ENCODE measurements at regions not wholly inside any gene's neighbourhood (a gene's known extent, or its start where the extent isn't known, plus 50 kb on each side); places are given as distances from the start of the nearest gene placed in this dataset.

DNA sequence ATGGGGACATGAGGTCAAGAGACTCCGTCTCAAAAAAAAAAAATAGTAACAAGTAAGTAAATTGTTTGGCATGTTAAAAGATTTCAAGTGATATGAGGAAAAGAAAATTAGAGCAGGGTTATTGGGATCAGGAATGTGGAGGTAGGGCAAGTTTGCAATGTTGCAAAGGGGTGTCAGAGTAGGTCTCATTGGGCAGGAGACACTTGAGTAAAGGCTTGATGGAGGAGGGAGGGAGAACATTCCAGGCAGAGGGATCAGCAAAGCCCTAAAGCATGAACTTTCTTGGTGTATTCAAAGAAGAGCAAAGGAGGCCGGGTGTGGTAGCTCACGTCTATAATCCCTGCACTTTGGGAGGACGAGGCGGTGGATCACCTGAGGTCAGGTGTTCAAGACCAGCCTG is 87.1 kb upstream of the HAND1 start:
- TF ChIP-seq, protein P1, sequence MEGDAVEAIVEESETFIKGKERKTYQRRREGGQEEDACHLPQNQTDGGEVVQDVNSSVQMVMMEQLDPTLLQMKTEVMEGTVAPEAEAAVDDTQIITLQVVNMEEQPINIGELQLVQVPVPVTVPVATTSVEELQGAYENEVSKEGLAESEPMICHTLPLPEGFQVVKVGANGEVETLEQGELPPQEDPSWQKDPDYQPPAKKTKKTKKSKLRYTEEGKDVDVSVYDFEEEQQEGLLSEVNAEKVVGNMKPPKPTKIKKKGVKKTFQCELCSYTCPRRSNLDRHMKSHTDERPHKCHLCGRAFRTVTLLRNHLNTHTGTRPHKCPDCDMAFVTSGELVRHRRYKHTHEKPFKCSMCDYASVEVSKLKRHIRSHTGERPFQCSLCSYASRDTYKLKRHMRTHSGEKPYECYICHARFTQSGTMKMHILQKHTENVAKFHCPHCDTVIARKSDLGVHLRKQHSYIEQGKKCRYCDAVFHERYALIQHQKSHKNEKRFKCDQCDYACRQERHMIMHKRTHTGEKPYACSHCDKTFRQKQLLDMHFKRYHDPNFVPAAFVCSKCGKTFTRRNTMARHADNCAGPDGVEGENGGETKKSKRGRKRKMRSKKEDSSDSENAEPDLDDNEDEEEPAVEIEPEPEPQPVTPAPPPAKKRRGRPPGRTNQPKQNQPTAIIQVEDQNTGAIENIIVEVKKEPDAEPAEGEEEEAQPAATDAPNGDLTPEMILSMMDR (IDR thresholded peaks at IDR 0.05), result no peak
- TF ChIP-seq EP300 (IDR thresholded peaks at IDR 0.05) (no peak), POLR2A (IDR thresholded peaks at IDR 0.05) (no peak), POLR2AphosphoS5 (IDR thresholded peaks at IDR 0.05) (no peak)
